ENCODE measurements at regions not wholly inside any gene's neighbourhood (a gene's known extent, or its start where the extent isn't known, plus 50 kb on each side); places are given as distances from the start of the nearest gene placed in this dataset.

GRCh38 chr4:61094854-61095598 is 105.1 kb upstream of the ADGRL3 start:
- no peak for DNase-seq (ENCODE audit: low read depth, low spot score)

DNA sequence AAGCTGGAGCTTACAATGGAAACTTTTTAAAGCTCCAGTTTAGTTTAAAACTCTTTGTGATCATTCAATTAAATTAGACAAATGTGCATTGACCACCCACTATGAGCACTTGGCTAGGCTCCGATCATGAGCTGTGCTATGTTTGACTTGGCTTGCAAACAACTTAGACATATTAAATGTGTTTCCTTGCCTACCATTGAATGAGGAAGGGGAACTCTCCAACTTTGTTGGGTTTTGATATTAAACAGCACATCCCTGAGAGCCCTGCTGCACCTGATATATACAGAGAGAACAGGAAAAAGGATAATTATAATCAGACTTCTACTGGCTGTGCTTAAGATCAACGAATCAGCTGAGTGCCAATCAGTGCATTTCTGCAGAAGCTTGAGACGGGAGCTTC is 71.4 kb upstream of the ADGRL3 start:
- DNase-seq (ENCODE audit: low read depth, low spot score): no peak

DNA sequence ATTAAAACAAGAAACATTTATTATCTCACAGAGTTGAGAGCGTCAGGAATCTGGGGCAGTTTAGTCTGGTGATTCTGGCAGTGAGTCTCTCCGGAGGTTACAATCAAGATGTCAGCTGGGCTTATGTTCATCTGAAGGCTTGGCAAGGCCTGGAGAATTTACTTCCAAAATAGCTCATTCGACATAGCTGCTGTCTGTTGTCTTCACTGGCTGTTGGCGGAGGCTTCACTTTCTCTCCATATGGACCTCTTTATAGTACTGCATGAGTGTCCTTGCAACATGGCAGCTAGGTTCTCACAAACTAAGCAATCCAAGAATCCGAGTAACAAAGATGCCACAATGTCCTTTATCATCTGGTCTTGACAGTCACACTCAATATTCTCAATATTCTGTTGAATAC is 70.2 kb upstream of the ADGRL3 start:
- DNase-seq (ENCODE audit: low read depth, low spot score): no peak

- no peak for DNase-seq (ENCODE audit: low read depth, low spot score)
These were observed 56.7 kb upstream of the ADGRL3 start for GRCh38 chr4:61143461-61143860.

DNA sequence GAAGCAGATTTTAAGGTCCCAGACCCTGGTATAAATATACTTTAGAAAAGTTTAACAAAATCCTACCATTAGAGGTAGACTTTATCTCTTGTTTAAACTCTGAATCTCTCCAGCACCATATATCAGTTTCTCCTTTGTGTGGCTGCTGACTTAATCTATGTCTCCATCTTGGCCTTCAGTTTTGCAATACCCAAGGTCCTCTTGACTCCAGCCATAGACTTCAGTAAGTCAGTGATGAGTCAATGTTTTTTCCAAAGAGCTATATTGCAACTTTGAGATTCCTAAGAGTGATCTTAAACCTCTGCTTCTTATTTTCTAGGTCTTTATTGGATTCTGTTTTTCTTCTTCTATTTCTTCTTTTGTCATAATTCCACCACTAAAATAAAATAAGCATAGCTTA is 50.8 kb upstream of the ADGRL3 start:
- no peak for DNase-seq (ENCODE audit: low read depth, low spot score)

All from smooth muscle cell of the brain vasculature (primary cell).